PC-9 (cell line): ENCODE measurements at regions not wholly inside any gene's neighbourhood (a gene's known extent, or its start where the extent isn't known, plus 50 kb on each side); places are given as distances from the start of the nearest gene placed in this dataset.

Experiments
- BruUV-seq: library from RNA; stranded (reverse); fragments of 400-500 nt; replicated peaks from 2 replicates; lab custom pipeline; 2021; lab: Mats Ljungman, UMichigan
- CTCF ChIA-PET: fragments of 300-600 bp; sonication (Branson Sonifier 250); formaldehyde crosslinking; loops from one replicate; lab custom pipeline; 2022; ENCODE audit warnings: antibody characterized with exemption; lab: Charles Lee
- POLR2A ChIA-PET: fragments of 300-600 bp; sonication (Branson Sonifier 250); formaldehyde crosslinking; loops from one replicate; lab custom pipeline; 2022; ENCODE audit warnings: antibody characterized with exemption; ENCODE audit not compliant: unreplicated experiment; lab: Charles Lee
- DNase-seq, 2 experiments: peaks; one replicate each; pipeline versions ENCODE4 v3.0.0 to v3.0.0-alpha.2; 2015 to 2022; ENCODE audit warnings: mixed read lengths in 1 of 2
- H2AFZ ChIP-seq: fragments of 200-600 bp; sonication (generic); 2 replicates; pipeline ENCODE4 v1.8.1; 2017; ENCODE audit warnings: antibody characterized with exemption
- H3F3A ChIP-seq: fragments of 200-600 bp; sonication (generic); 2 replicates; pipeline ENCODE4 v1.8.1; 2017; ENCODE audit warnings: antibody characterized with exemption, mild to moderate bottlenecking, low read depth; ENCODE audit not compliant: insufficient read depth
- H3K27ac ChIP-seq: fragments of 200-600 bp; sonication (generic); 2 replicates; pipeline ENCODE4 v1.6.1; 2016; ENCODE audit warnings: mixed run types
- H3K27me3 ChIP-seq: fragments of 200-600 bp; sonication (generic); 2 replicates; pipeline ENCODE4 v1.6.1; 2016; ENCODE audit warnings: low read depth, mixed run types; ENCODE audit not compliant: insufficient read depth
- H3K36me3 ChIP-seq: fragments of 200-600 bp; sonication (generic); 2 replicates; pipeline ENCODE4 v1.6.1; 2016; ENCODE audit warnings: low read depth, mixed run types
- H3K4me1 ChIP-seq: fragments of 200-600 bp; sonication (generic); replicated peaks from 2 replicates; pipeline ENCODE4 v1.6.1; 2016; ENCODE audit warnings: mixed run types; ENCODE audit not compliant: insufficient read depth
- H3K4me2 ChIP-seq: fragments of 200-600 bp; sonication (generic); 2 replicates; pipeline ENCODE4 v1.6.1; 2017; ENCODE audit warnings: mixed run types
- H3K4me3 ChIP-seq: fragments of 200-600 bp; sonication (generic); 2 replicates; pipeline ENCODE4 v1.6.1; 2016; ENCODE audit warnings: mixed run types
- H3K79me2 ChIP-seq: fragments of 200-600 bp; sonication (generic); 2 replicates; pipeline ENCODE4 v1.6.1; 2017; ENCODE audit warnings: low read depth, mixed run types
- H3K9me2 ChIP-seq: fragments of 200-600 bp; sonication (generic); 2 replicates; pipeline ENCODE4 v1.8.1; 2017; ENCODE audit warnings: mild to moderate bottlenecking; ENCODE audit not compliant: insufficient read depth
- H3K9me3 ChIP-seq: fragments of 200-600 bp; sonication (generic); 2 replicates; pipeline ENCODE4 v1.8.1; 2016; ENCODE audit warnings: low read depth; ENCODE audit not compliant: insufficient read depth
- H4K20me1 ChIP-seq: fragments of 200-600 bp; sonication (generic); 2 replicates; pipeline ENCODE4 v1.8.1; 2017; ENCODE audit not compliant: insufficient read depth
- EZH2 ChIP-seq: fragments of 200-600 bp; sonication (generic); IDR thresholded peaks from 2 replicates; pipeline ENCODE4 v1.8.0; 2017; ENCODE audit warnings: antibody characterized with exemption, low read depth
- intact Hi-C: fragments of 100-400 bp; cut with micrococcal nuclease; formaldehyde crosslinking; loops from one replicate; pipeline ENCODE4 v1.10.0; 2022; ENCODE audit not compliant: unreplicated experiment
- TF ChIP-seq, protein P1 (sequence below): fragments of 200-600 bp; sonication (generic); conservative IDR thresholded peaks from 2 replicates; pipeline ENCODE4 v1.6.1; 2017; ENCODE audit warnings: mixed run types, antibody characterized with exemption, mild to moderate bottlenecking, moderate library complexity

GRCh38 chr15:97522347-97522746 lies 438.2 kb upstream of the ARRDC4 start:
- Histone ChIP-seq H3K9me2 (no peaks in the 10 kb centered on the region), H3K36me3 (no peaks in the 10 kb centered on the region), H2AFZ (no peak overlapping the region), H3K79me2 (no peaks in the 10 kb centered on the region), H3K4me3 (no peak overlapping the region), H3K27ac (no peak overlapping the region), H3F3A (no peaks in the 10 kb centered on the region), H3K9me3 (no peaks in the 10 kb centered on the region; the same call in 1 of the 2 replicates), H3K4me1 (no peaks in the 10 kb centered on the region), H4K20me1 (no peaks in the 10 kb centered on the region), H3K27me3 (peaks cover 31% of the 10 kb centered on the region), H3K4me2 (peak overlapping the region; percentile 26; the same call in 1 of the 2 replicates)
- no peak for TF ChIP-seq EZH2
- TF ChIP-seq, protein P1, sequence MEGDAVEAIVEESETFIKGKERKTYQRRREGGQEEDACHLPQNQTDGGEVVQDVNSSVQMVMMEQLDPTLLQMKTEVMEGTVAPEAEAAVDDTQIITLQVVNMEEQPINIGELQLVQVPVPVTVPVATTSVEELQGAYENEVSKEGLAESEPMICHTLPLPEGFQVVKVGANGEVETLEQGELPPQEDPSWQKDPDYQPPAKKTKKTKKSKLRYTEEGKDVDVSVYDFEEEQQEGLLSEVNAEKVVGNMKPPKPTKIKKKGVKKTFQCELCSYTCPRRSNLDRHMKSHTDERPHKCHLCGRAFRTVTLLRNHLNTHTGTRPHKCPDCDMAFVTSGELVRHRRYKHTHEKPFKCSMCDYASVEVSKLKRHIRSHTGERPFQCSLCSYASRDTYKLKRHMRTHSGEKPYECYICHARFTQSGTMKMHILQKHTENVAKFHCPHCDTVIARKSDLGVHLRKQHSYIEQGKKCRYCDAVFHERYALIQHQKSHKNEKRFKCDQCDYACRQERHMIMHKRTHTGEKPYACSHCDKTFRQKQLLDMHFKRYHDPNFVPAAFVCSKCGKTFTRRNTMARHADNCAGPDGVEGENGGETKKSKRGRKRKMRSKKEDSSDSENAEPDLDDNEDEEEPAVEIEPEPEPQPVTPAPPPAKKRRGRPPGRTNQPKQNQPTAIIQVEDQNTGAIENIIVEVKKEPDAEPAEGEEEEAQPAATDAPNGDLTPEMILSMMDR = no peak
- POLR2A ChIA-PET = no interaction called here
- no TSS peak for BruUV-seq
- CTCF ChIA-PET = no interaction called here
- intact Hi-C loops = no loop called here
- DNase-seq = no peak

GRCh38 chr15:97525809-97526208 lies 434.7 kb upstream of the ARRDC4 start:
- TF ChIP-seq, protein P1 = no peak
- no peak for TF ChIP-seq EZH2
- Histone ChIP-seq H4K20me1 (no peaks in the 10 kb centered on the region), H2AFZ (no peak overlapping the region), H3K4me1 (no peaks in the 10 kb centered on the region), H3K4me2 (no peak overlapping the region), H3F3A (no peaks in the 10 kb centered on the region), H3K36me3 (no peaks in the 10 kb centered on the region), H3K9me3 (no peaks in the 10 kb centered on the region; the same call in 1 of the 2 replicates), H3K9me2 (no peaks in the 10 kb centered on the region), H3K27ac (no peak overlapping the region), H3K27me3 (peaks cover 27% of the 10 kb centered on the region), H3K79me2 (no peaks in the 10 kb centered on the region), H3K4me3 (no peak overlapping the region)
- CTCF ChIA-PET = no interaction called here
- DNase-seq = no peak
- no TSS peak for BruUV-seq
- POLR2A ChIA-PET = no interaction called here
- intact Hi-C loops = no loop called here

DNA sequence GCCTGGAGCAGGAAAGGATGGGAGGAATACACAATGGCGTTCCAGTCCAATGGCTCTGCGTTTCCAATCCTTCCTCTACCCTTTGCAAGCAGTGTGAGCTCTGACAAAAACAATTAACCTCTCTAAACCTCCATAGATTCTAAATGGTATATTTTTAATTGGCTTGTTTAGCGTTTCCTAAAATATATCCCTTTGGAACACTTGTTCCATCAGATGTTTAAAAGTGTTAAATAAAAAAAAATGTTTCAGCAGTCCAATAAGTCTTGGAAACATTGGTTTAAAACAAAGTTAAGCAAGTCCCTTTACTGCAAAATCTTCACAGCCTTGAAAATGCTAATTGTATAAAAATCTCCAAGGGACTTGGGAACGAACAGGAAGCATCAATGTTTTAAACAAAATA lies 432.3 kb upstream of the ARRDC4 start:
- POLR2A ChIA-PET = no interaction called here
- no peaks in the 10 kb centered on the region for H3F3A ChIP-seq
- H3K4me1 ChIP-seq = no peaks in the 10 kb centered on the region
- BruUV-seq = no TSS peak
- CTCF ChIA-PET = no interaction called here
- no peaks in the 10 kb centered on the region for H3K36me3 ChIP-seq
- no peak for TF ChIP-seq EZH2
- TF ChIP-seq, protein P1 = no peak
- H3K79me2 ChIP-seq = no peaks in the 10 kb centered on the region
- no peak overlapping the region for H3K27ac ChIP-seq
- no peaks in the 10 kb centered on the region for H3K9me3 ChIP-seq
- H2AFZ ChIP-seq = no peak overlapping the region
- H3K4me2 ChIP-seq = no peak overlapping the region
- intact Hi-C loops = no loop called here
- H4K20me1 ChIP-seq = no peaks in the 10 kb centered on the region
- no peak overlapping the region for H3K4me3 ChIP-seq
- H3K9me2 ChIP-seq = no peaks in the 10 kb centered on the region
- DNase-seq = no peak
- 0 out of 2 replicates have a peak, but pooled peaks cover 5% of the 10 kb centered on the region for H3K27me3 ChIP-seq
